SU-DHL-6 (cell line): ENCODE measurements at regions not wholly inside any gene's neighbourhood (a gene's known extent, or its start where the extent isn't known, plus 50 kb on each side); places are given as distances from the start of the nearest gene placed in this dataset.

Source experiments
- EZH2phosphoT487 ChIP-seq: fragments of 200-600 bp; sonication (generic), shearing (Covaris generic); conservative IDR thresholded peaks from 2 replicates; pipeline ENCODE4 v1.6.1; 2018; ENCODE audit warnings: mild to moderate bottlenecking, antibody characterized with exemption, low read length, moderate library complexity, mixed read lengths
- TF ChIP-seq, protein P1 (sequence below): fragments of 200-600 bp; sonication (generic); IDR thresholded peaks from one replicate; pipeline ENCODE4 v1.5.1; 2017; ENCODE audit warnings: antibody characterized with exemption, mild to moderate bottlenecking, low read length, moderate library complexity; ENCODE audit not compliant: insufficient read depth, poor library complexity, severe bottlenecking

DNA sequence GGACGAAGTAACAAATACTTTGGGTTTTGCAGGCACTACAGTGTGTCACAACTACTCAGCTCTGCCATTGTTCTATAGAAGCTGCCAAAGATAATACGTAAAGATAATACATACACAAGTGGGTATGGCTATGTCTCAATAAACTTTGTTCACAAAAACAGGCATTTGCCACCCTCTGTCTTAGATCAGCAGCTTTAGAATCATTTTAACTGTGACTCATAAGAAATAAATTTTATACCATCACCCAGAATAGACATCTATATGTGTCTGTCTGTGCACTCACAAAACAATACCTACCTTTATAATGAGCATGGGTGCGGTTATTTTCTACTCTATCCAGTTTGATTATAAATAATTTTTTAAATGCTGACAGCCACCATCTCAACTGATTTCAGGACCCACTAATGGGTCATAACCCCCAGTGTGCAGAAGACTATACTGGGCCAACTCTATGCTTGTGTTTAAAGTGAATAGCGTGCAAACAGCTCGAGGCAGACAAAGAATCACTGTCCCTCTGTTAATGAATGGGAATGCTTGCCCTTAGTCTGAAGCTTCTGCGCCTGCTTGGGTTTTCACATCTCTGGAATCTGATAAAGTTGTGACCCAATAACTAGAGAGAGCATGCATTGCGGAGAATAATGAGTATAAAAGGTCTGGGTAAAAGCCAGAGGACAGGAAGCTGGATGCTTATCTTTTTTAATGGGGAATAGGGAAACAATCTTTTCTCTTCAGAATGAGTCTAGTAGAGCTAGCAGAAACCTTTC is 216.2 kb downstream of the PLPP3 start:
- TF ChIP-seq, protein P1, sequence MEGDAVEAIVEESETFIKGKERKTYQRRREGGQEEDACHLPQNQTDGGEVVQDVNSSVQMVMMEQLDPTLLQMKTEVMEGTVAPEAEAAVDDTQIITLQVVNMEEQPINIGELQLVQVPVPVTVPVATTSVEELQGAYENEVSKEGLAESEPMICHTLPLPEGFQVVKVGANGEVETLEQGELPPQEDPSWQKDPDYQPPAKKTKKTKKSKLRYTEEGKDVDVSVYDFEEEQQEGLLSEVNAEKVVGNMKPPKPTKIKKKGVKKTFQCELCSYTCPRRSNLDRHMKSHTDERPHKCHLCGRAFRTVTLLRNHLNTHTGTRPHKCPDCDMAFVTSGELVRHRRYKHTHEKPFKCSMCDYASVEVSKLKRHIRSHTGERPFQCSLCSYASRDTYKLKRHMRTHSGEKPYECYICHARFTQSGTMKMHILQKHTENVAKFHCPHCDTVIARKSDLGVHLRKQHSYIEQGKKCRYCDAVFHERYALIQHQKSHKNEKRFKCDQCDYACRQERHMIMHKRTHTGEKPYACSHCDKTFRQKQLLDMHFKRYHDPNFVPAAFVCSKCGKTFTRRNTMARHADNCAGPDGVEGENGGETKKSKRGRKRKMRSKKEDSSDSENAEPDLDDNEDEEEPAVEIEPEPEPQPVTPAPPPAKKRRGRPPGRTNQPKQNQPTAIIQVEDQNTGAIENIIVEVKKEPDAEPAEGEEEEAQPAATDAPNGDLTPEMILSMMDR = no peak
- TF ChIP-seq EZH2phosphoT487 = no peak
